NOMO-1 (cell line): ENCODE measurements at regions not wholly inside any gene's neighbourhood (a gene's known extent, or its start where the extent isn't known, plus 50 kb on each side); places are given as distances from the start of the nearest gene placed in this dataset.
"Not testable (repeated sequence)": the region's sequence is repeated elsewhere in the genome, so short reads cannot be mapped to it uniquely, and the experiment has no call there.

ENCODE experiments used
- DNase-seq, 2 experiments: peaks; one replicate each; lab custom pipeline; 2025; ENCODE audit not compliant: unreplicated experiment in 2 of 2; lab: John Stamatoyannopoulos, UW

DNA sequence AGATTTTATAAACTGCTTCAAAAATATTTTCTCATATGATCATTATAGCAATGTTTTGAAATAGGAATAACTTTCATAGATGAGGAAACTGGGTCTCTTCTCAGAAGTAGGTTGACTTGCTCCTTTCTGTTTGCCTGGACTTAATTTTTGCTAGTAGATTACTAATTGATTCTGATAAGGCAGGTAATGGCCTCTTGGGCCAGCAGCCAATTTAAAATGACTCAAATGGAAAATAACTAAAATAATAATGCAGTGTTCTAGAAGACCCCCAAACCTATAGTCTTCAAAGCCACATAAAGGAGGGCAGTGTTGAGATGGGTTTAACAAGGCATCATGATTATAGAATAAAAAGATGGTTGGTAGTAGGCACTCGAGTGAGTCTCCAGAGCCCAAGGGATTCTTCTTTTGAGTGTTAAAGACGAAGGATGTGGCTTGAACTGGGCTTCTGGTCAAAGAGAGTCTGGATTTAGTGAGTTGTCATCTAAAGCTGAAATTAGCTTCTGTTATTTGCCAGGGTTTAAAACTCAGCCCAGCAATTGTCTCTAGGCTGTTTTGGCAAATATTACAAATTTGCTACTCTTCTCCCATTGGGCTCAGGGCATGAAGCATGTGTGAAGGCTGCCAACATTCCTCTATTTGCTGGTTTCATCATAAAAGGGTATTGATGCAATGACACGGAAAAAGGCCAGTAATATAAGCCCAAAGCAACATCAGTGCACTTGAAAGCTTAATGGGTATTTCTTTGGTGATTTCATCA, 297.1 kb upstream of the MEIS2 start:
- no peak for DNase-seq

GRCh38 chr15:37416103-37416502, 315.8 kb upstream of the MEIS2 start:
- no peak for DNase-seq

- no peak for DNase-seq
Measured at GRCh38 chr15:37425541-37425940, 325.2 kb upstream of the MEIS2 start.

DNA sequence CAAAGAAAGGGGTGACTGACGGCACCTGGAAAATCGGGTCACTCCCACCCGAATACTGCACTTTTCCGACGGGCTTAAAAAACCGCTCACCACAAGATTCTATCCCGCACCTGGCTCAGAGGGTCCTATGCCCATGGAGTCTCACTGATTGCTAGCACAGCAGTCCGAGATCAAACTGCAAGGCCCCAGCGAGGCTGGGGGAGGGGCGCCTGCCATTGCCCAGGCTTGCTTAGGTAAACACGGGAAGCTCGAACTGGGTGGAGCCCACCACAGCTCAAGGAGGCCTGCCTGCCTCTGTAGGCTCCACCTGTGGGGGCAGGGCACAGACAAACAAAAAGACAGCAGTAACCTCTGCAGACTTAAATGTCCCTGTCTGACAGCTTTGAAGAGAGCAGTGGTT, 327.0 kb upstream of the MEIS2 start:
- not testable (repeated sequence) for DNase-seq

- DNase-seq, result no peak
Measured at GRCh38 chr15:37446921-37447320, 346.6 kb upstream of the MEIS2 start.

- DNase-seq, result no peak
Measured at GRCh38 chr15:37452498-37452897, 352.1 kb upstream of the MEIS2 start.

- no peak for DNase-seq
Measured at GRCh38 chr15:37480482-37480881, 380.1 kb upstream of the MEIS2 start.

GRCh38 chr15:37481126-37481525, 380.8 kb upstream of the MEIS2 start:
- no peak for DNase-seq

DNA sequence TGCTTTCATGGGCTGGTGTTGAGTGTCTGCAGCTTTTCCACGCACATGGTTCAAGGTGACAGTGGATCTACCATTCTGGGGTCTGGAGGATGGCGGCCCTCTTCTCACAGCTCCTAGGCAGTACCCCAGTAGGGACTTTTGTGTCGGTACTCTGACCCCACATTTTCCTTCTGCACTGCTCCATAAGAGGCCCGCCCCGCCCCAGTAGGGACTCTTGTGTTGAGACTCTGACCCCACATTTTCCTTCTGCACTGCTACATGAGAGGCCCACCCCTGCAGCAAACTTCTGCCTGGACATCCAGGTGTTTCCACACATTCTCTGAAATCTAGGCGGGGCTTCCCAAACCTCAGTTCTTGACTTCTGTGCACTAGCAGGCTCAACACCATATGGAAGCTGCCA, 383.4 kb upstream of the MEIS2 start:
- DNase-seq, result no peak

- DNase-seq, result no peak
Measured at GRCh38 chr15:37485056-37485455, 384.7 kb upstream of the MEIS2 start.

DNA sequence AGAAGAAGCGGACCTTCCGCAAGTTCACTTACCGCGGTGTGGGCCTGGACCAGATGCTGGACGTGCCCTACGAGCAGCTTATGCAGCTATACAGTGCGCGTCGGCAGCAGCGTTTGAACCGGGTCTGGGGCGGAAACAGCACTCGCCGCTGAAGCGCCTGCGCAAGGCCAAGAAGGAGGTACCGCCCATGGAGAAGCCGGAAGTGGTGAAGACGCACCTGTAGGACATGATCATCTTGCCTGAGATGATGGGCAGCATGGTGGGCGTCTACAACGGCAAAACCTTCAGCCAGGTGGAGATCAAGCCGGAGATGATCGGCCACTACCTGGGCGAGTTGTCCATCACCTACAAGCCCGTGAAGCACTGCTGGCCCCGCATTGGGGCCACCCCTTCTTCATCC, 390.4 kb upstream of the MEIS2 start:
- no peak for DNase-seq

GRCh38 chr15:37516621-37517020, 416.3 kb upstream of the MEIS2 start:
- no peak for DNase-seq

DNA sequence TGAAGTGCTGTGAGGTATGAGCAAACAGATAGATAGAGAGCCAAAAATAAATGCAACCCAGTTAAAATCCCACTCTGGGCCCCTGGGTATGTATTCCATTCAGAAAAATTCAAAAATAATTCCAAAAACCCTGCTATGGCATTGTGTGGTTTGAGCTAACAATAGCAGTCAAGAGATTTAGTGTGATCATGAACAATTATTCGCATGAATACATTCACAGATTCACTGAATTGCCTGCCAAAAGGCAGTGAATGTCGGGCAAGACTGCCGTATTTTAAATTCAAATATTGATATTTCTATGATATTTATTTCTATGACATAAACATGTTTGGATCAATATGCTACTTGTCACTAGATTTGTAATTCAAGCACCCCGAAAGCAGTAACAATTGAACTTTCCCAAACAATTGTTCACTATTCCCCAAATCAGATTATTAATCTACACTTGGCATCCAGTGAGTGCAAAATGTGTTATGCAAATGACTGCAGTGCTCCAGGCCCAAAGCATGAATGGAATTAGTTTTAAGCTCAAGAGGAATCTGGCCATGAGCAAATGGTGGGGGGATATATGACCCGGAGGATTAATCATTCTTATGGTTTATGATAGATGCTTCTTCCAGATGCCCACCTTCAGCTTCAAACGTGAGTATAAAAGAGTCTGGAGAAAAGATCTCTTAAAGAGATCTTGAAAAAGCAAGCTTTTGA, 417.0 kb upstream of the MEIS2 start:
- no peak for DNase-seq

- no peak for DNase-seq
Measured at GRCh38 chr15:37518436-37518835, 416.0 kb upstream of the TMCO5A start.

DNA sequence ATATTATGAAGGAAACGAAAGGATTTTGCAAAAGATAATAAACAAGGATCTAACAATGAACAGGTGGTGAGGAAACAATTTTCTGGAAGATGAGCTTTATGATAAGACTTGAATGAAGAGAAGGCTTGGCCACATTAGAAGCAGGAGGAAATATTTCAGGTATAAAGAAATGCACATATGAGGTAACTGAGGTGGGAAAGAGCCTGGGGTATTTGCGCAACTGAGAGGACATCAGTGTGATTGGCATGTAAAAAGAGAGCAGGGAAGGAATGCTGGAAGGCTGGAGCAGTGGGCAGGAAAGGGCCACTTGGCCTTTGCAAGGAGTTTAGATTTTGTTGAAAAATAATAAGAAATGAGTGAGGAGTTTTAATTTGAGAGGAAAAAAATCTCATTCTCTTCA, 414.4 kb upstream of the TMCO5A start:
- DNase-seq, result no peak

- no peak for DNase-seq
Measured at GRCh38 chr15:37520882-37521281, 413.6 kb upstream of the TMCO5A start.

- DNase-seq, result no peak
Measured at GRCh38 chr15:37524601-37525000, 409.8 kb upstream of the TMCO5A start.

- DNase-seq, result no peak
Measured at GRCh38 chr15:37528432-37528831, 406.0 kb upstream of the TMCO5A start.

- DNase-seq, result no peak
Measured at GRCh38 chr15:37536967-37537605, 397.4 kb upstream of the TMCO5A start.

DNA sequence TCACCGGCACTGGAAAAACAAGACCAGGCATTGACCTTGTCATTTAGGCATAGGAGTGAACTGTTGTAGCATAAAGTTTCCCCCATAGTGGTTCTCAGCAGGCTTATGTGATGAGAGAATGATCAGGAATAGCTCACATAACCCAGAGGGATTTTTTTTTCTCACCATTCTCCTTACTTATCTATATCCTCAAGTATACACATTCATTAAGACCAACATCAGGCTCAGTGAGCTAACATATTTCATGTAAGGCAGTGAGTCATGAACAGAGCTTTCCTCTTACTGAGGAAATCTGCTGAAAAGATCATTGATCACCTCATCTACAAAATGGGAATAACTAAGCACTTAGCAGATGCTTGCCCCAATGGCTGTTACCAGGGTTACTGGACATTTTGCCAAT, 396.6 kb upstream of the TMCO5A start:
- no peak for DNase-seq

DNA sequence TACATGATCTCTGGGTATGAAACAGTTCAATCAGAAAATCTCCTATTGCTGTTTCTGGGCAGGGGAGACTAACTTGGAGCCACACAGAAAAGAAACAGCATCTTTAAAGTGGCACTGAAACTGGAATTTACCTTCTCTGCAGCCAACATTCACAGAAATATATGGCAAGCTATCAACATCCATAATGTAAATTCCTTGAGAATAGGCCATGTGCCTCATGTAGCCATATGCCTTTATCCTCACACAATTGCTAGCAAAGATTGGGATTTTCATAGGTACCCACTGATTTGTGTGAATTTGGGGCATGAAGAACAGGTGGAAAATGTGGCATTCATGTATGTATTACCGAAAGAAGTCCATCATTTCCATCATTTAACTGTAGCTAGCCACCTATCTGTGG, 386.3 kb upstream of the TMCO5A start:
- no peak for DNase-seq
